Right renal pelvis (tissue), 4 donors: ENCODE measurements at regions not wholly inside any gene's neighbourhood (a gene's known extent, or its start where the extent isn't known, plus 50 kb on each side); places are given as distances from the start of the nearest gene placed in this dataset.
A peak's percentile ranks its signal among the peaks of the same experiment; 100 is the strongest.

Experiments
- DNase-seq, 4 donors: peaks; one replicate each; pipeline ENCODE4 v3.0.0-alpha.2; 2013; ENCODE audit warnings: low read depth in 4 of 4, low spot score in 3 of 4, missing footprints in 1 of 4

GRCh38 chr11:104610635-104611034 lies 287.6 kb downstream of the CASP12 start:
- DNase-seq: no peak

- peak in 2 of 4 donors; percentile 12 for DNase-seq
Observed at GRCh38 chr11:104609311-104610085, 288.8 kb downstream of the CASP12 start.

- DNase-seq: no peak
Observed at GRCh38 chr11:104602643-104603042, 295.6 kb downstream of the CASP12 start.

GRCh38 chr11:104594228-104594958 lies 303.9 kb downstream of the CASP12 start:
- DNase-seq: no peak

GRCh38 chr11:104588970-104589369 lies 309.3 kb downstream of the CASP12 start:
- no peak for DNase-seq

- DNase-seq: no peak
Observed at GRCh38 chr11:104588446-104588845, 309.8 kb downstream of the CASP12 start.

GRCh38 chr11:104584823-104585222 lies 313.4 kb downstream of the CASP12 start:
- DNase-seq: no peak

- DNase-seq: no peak
Observed at GRCh38 chr11:104583857-104584256, 314.4 kb downstream of the CASP12 start.

- no peak for DNase-seq
Observed at GRCh38 chr11:104582431-104582830, 315.8 kb downstream of the CASP12 start.

- DNase-seq: no peak
Observed at GRCh38 chr11:104581246-104581980, 316.8 kb downstream of the CASP12 start.

GRCh38 chr11:104573441-104573990 lies 324.7 kb downstream of the CASP12 start:
- no peak for DNase-seq

GRCh38 chr11:104572279-104572678 lies 326.0 kb downstream of the CASP12 start:
- DNase-seq: no peak

GRCh38 chr11:104570078-104570701 lies 328.1 kb downstream of the CASP12 start:
- no peak for DNase-seq

GRCh38 chr11:104565583-104565961 lies 332.7 kb downstream of the CASP12 start:
- no peak for DNase-seq

GRCh38 chr11:104564921-104565582 lies 333.2 kb downstream of the CASP12 start:
- DNase-seq: no peak

GRCh38 chr11:104556606-104557301 lies 341.5 kb downstream of the CASP12 start:
- DNase-seq: no peak

- DNase-seq: no peak
Observed at GRCh38 chr11:104549019-104549418, 349.2 kb downstream of the CASP12 start.

GRCh38 chr11:104547996-104548661 lies 350.1 kb downstream of the CASP12 start:
- no peak for DNase-seq

GRCh38 chr11:104546501-104546900 lies 351.8 kb downstream of the CASP12 start:
- peak in 2 of 4 donors; percentile 54 to 62 for DNase-seq
